CD14-positive monocyte (primary cell): ENCODE measurements at regions not wholly inside any gene's neighbourhood (a gene's known extent, or its start where the extent isn't known, plus 50 kb on each side); places are given as distances from the start of the nearest gene placed in this dataset.

Experiments used
- DNase-seq, 3 donors: peaks; one replicate each; pipeline ENCODE4 v3.0.0-alpha.2; 2011 to 2022
- H2AFZ ChIP-seq: 2 replicates; pipeline ENCODE4 v1.6.0; 2012; ENCODE audit warnings: mild to moderate bottlenecking, low read depth, low read length, inconsistent platforms; ENCODE audit not compliant: insufficient read depth, poor library complexity, severe bottlenecking
- H3K27ac ChIP-seq, 2 donors: 1 replicate in 1 of 2; 2 replicates in 1 of 2; pipeline ENCODE4 v1.5.1; 2012 to 2013; ENCODE audit warnings: low read length in 2 of 2, control low read depth in 1 of 2, inconsistent platforms in 1 of 2, low read depth in 1 of 2, mild to moderate bottlenecking in 1 of 2
- H3K27me3 ChIP-seq, 2 donors: one replicate each; pipeline versions ENCODE4 v1.6.0 to v1.6.1; 2011 to 2013; ENCODE audit warnings: low read length in 2 of 2; ENCODE audit not compliant: control insufficient read depth in 2 of 2, insufficient read depth in 2 of 2
- H3K36me3 ChIP-seq, 2 donors: replicated peaks in 1 of 2; 1 replicate in 1 of 2; 2 replicates in 1 of 2; pipeline versions ENCODE4 v1.5.1 to v1.6.1; 2012 to 2013; ENCODE audit warnings: low read length in 2 of 2, control low read depth in 1 of 2, inconsistent platforms in 1 of 2, mild to moderate bottlenecking in 1 of 2; ENCODE audit not compliant: insufficient read depth in 2 of 2, control insufficient read depth in 1 of 2
- H3K4me1 ChIP-seq, 2 donors: 1 replicate in 1 of 2; 2 replicates in 1 of 2; pipeline versions ENCODE4 v1.5.1 to v1.6.1; 2012 to 2013; ENCODE audit warnings: low read length in 2 of 2, control low read depth in 1 of 2, inconsistent platforms in 1 of 2, mild to moderate bottlenecking in 1 of 2, moderate library complexity in 1 of 2; ENCODE audit not compliant: insufficient read depth in 2 of 2, control insufficient read depth in 1 of 2
- H3K4me2 ChIP-seq: replicated peaks from 2 replicates; pipeline ENCODE3; 2012; ENCODE audit warnings: low read length, moderate library complexity, mild to moderate bottlenecking; ENCODE audit not compliant: poor library complexity, severe bottlenecking; ENCODE audit errors: extremely low read depth
- H3K4me3 ChIP-seq, 3 experiments: fragments of 200-600 bp in 1 of 3; sonication (generic) in 1 of 3; replicated peaks in 1 of 3; 1 replicate in 2 of 3; 2 replicates in 1 of 3; pipeline ENCODE4 v1.5.1; 2011 to 2013; ENCODE audit warnings: low read length in 3 of 3, mild to moderate bottlenecking in 3 of 3, control low read depth in 2 of 3, low read depth in 2 of 3, inconsistent platforms in 1 of 3, moderate library complexity in 1 of 3
- H3K79me2 ChIP-seq: 2 replicates; pipeline ENCODE4 v1.6.0; 2012; ENCODE audit warnings: mild to moderate bottlenecking, control low read depth, inconsistent platforms, low read length, moderate library complexity; ENCODE audit not compliant: insufficient read depth
- H3K9ac ChIP-seq: 2 replicates; pipeline ENCODE4 v1.6.0; 2017; ENCODE audit warnings: low read length, mild to moderate bottlenecking; ENCODE audit not compliant: insufficient read depth, poor library complexity, severe bottlenecking
- H3K9me3 ChIP-seq, 2 donors: replicated peaks in 1 of 2; 1 replicate in 1 of 2; 2 replicates in 1 of 2; pipeline versions ENCODE4 v1.5.1 to v1.6.1; 2012 to 2013; ENCODE audit warnings: low read length in 2 of 2, control low read depth in 1 of 2; ENCODE audit not compliant: control insufficient read depth in 1 of 2, insufficient read depth in 1 of 2
- H4K20me1 ChIP-seq: 2 replicates; pipeline ENCODE4 v1.6.0; 2012; ENCODE audit warnings: mild to moderate bottlenecking, low read length, control low read depth, moderate library complexity; ENCODE audit not compliant: insufficient read depth
- H3K27ac Mint-ChIP-seq, 7 donors: one replicate each; pipeline ENCODE4 v1.8.0; 2020; ENCODE audit warnings: mild to moderate bottlenecking in 7 of 7, mixed read lengths in 7 of 7, moderate library complexity in 6 of 7, inconsistent platforms in 2 of 7
- H3K27me3 Mint-ChIP-seq, 3 donors: one replicate each; pipeline ENCODE4 v1.8.0; 2021 to 2022; ENCODE audit warnings: low read depth in 3 of 3, mild to moderate bottlenecking in 3 of 3, mixed read lengths in 3 of 3, moderate library complexity in 3 of 3, inconsistent platforms in 1 of 3
- H3K36me3 Mint-ChIP-seq, 2 donors: one replicate each; pipeline ENCODE4 v1.8.0; 2020; ENCODE audit warnings: mixed read lengths in 2 of 2, inconsistent platforms in 1 of 2, mild to moderate bottlenecking in 1 of 2
- H3K4me1 Mint-ChIP-seq: one replicate; pipeline ENCODE4 v1.8.0; 2020; ENCODE audit warnings: mild to moderate bottlenecking, mixed read lengths
- H3K4me3 Mint-ChIP-seq, 2 donors: one replicate each; pipeline ENCODE4 v1.8.0; 2020; ENCODE audit warnings: mild to moderate bottlenecking in 2 of 2, mixed read lengths in 2 of 2, moderate library complexity in 1 of 2
- H3K9me3 Mint-ChIP-seq, 7 donors: one replicate each; pipeline ENCODE4 v1.8.0; 2020 to 2022; ENCODE audit warnings: mixed read lengths in 7 of 7, mild to moderate bottlenecking in 6 of 7, moderate library complexity in 6 of 7, inconsistent platforms in 2 of 7
- WGBS: methylation state at CpG from one replicate; pipeline ENCODE4 v1.1.5; 2013; ENCODE audit warnings: missing lambda C conversion rate; ENCODE audit not compliant: insufficient coverage; 5-methylcytosine and 5-hydroxymethylcytosine counted together
- intact Hi-C, 2 donors: fragments of 100-400 bp; cut with micrococcal nuclease; formaldehyde crosslinking; loops; one replicate each; pipeline versions ENCODE4 v1.15.0 to v1.15.1; 2023
- TF ChIP-seq, protein P1 (sequence below): fragments of 200-600 bp; IDR thresholded peaks from one replicate; pipeline ENCODE4 v1.8.0; 2022; ENCODE audit warnings: antibody characterized with exemption, mild to moderate bottlenecking

DNA sequence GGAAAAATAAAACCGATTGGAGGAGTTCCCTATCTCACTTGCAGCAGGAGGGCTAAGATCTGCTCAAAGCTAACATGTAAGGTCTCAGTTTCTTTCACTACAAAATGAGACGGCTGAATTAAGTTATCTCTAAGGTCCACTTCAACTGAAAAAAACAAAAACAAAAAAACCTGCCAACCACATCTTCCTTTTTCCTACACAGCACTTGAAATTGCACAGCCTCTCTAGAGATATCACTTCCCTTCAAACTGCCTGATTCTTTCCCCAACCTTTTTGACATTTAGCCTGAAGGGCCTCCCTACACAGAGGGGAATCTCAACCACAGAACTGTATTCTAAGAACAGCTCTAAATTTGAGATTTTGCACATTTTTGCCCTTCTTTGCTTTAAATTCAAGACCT lies 227.9 kb upstream of the TARS1 start:
- no peaks in the 10 kb centered on the region for H3K79me2 ChIP-seq
- peaks cover 0 to 7% (median 3%) of the 10 kb centered on the region in 7 donors for H3K9me3 Mint-ChIP-seq
- H3K4me3 ChIP-seq: no peak overlapping the region
- no peaks in the 10 kb centered on the region for H3K4me1 ChIP-seq
- no peaks in the 10 kb centered on the region for H3K27me3 ChIP-seq
- H4K20me1 ChIP-seq: no peaks in the 10 kb centered on the region
- H3K9ac ChIP-seq: no peak overlapping the region
- H3K9me3 ChIP-seq: no peaks in the 10 kb centered on the region
- TF ChIP-seq, protein P1, sequence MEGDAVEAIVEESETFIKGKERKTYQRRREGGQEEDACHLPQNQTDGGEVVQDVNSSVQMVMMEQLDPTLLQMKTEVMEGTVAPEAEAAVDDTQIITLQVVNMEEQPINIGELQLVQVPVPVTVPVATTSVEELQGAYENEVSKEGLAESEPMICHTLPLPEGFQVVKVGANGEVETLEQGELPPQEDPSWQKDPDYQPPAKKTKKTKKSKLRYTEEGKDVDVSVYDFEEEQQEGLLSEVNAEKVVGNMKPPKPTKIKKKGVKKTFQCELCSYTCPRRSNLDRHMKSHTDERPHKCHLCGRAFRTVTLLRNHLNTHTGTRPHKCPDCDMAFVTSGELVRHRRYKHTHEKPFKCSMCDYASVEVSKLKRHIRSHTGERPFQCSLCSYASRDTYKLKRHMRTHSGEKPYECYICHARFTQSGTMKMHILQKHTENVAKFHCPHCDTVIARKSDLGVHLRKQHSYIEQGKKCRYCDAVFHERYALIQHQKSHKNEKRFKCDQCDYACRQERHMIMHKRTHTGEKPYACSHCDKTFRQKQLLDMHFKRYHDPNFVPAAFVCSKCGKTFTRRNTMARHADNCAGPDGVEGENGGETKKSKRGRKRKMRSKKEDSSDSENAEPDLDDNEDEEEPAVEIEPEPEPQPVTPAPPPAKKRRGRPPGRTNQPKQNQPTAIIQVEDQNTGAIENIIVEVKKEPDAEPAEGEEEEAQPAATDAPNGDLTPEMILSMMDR: no peak
- H3K27ac ChIP-seq: no peak overlapping the region
- H3K27me3 Mint-ChIP-seq: no peaks in the 10 kb centered on the region
- no peaks in the 10 kb centered on the region for H3K36me3 Mint-ChIP-seq
- H2AFZ ChIP-seq: no peak overlapping the region
- intact Hi-C loops: no loop called here
- no peak overlapping the region for H3K4me3 Mint-ChIP-seq
- no peak overlapping the region for H3K27ac Mint-ChIP-seq
- peaks cover 5% of the 10 kb centered on the region for H3K4me1 Mint-ChIP-seq
- WGBS: no CpG with 5 or more reads among the region's 2 CpGs
- H3K4me2 ChIP-seq: no peak overlapping the region
- no peaks in the 10 kb centered on the region for H3K36me3 ChIP-seq
- no peak for DNase-seq

DNA sequence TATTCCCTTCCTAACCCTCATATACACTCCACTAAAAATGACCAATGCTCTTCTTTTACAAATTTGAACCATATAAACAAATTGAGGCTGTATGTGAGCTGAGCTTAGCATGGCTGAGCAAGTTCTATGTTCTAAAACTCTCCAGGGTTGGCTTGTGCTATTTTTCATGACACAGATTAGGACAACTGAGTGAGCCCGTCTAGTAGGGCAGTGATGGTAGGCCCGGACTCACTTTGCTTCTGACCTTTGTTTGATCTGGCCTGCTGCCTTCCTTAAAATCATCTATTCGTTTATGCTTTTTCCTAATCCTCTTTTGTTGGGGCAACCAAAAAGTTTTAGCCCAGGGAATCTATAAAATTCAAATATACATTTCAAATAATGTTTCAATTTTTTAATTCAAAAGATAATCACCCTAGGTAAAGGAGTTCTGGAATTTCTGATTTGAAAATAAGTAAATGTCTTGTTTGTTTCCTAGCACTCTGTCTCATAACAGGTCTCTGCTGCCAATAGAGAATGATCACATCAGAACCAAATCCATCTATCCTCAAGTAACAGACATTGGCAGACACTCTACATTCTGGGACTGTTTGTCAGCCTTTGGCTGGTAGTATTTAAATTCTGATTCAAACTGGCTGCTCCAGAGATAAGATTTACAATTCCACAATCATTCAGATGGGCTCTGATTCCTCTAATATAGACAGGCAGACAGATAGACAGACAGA lies 217.0 kb upstream of the TARS1 start:
- TF ChIP-seq, protein P1: no peak
- Mint-ChIP-seq H3K36me3 (no peaks in the 10 kb centered on the region), H3K4me3 (no peak overlapping the region), H3K4me1 (no peaks in the 10 kb centered on the region), H3K9me3 (peaks cover 0 to 5% (median 3%) of the 10 kb centered on the region in 7 donors), H3K27ac (no peak overlapping the region), H3K27me3 (no peaks in the 10 kb centered on the region)
- H3K9ac ChIP-seq: no peak overlapping the region
- H2AFZ ChIP-seq: no peak overlapping the region
- no peaks in the 10 kb centered on the region for H4K20me1 ChIP-seq
- H3K4me2 ChIP-seq: no peak overlapping the region
- no peaks in the 10 kb centered on the region for H3K27me3 ChIP-seq
- H3K9me3 ChIP-seq: no peaks in the 10 kb centered on the region
- no peak overlapping the region for H3K4me3 ChIP-seq
- intact Hi-C loops: no loop called here
- H3K36me3 ChIP-seq: no peaks in the 10 kb centered on the region
- no peak overlapping the region for H3K27ac ChIP-seq
- H3K4me1 ChIP-seq: no peaks in the 10 kb centered on the region
- no peak for DNase-seq
- H3K79me2 ChIP-seq: no peaks in the 10 kb centered on the region
- WGBS: 93% methylated on average over 2 of the region's 3 CpGs
